ENCODE measurements at regions not wholly inside any gene's neighbourhood (a gene's known extent, or its start where the extent isn't known, plus 50 kb on each side); places are given as distances from the start of the nearest gene placed in this dataset.

GRCh38 chr12:31849090-31849687 lies 110.0 kb upstream of the RESF1 start:
- TF ChIP-seq POLR2A (IDR thresholded peaks at IDR 0.05) (no peak), CTCF (IDR thresholded peaks at IDR 0.05) (no peak)

Data from tibial nerve (tissue), 3 donors.